ENCODE measurements at regions not wholly inside any gene's neighbourhood (a gene's known extent, or its start where the extent isn't known, plus 50 kb on each side); places are given as distances from the start of the nearest gene placed in this dataset.
A peak's percentile ranks its signal among the peaks of the same experiment; 100 is the strongest.
"Not testable (repeated sequence)": the region's sequence is repeated elsewhere in the genome, so short reads cannot be mapped to it uniquely, and the experiment has no call there.

GRCh38 chr19:28578786-28579505, 634.0 kb downstream of the UQCRFS1 start:
- Histone ChIP-seq H3K36me3 (ENCODE audit: insufficient read depth, low read length) (no peaks in the 10 kb centered on the region), H3K9me3 (ENCODE audit: low read length) (no peaks in the 10 kb centered on the region), H3K27ac (ENCODE audit: low read depth, low read length) (no peak overlapping the region), H3K4me3 (ENCODE audit: low read length) (no peak overlapping the region), H3K27me3 (ENCODE audit: insufficient read depth, low read length, poor library complexity, severe bottlenecking) (no peaks in the 10 kb centered on the region), H3K4me1 (ENCODE audit: insufficient read depth, low read length) (no peaks in the 10 kb centered on the region)
- POLR2A ChIA-PET = no interaction called here
- no peak overlapping the region for H3K4me3 Mint-ChIP-seq
- peak overlapping the region in 1 of 8 donors; percentile 72 for H3K27ac Mint-ChIP-seq
- no peak for DNase-seq
- H3K36me3 Mint-ChIP-seq = no peaks in the 10 kb centered on the region
- no peaks in the 10 kb centered on the region for H3K27me3 Mint-ChIP-seq
- CTCF ChIA-PET = no interaction called here
- H3K9me3 Mint-ChIP-seq = peaks cover 0 to 8% (median 5%) of the 10 kb centered on the region in 5 donors
- H3K4me1 Mint-ChIP-seq = no peaks in the 10 kb centered on the region

GRCh38 chr19:28578208-28578607, 634.7 kb downstream of the UQCRFS1 start:
- Histone ChIP-seq H3K27ac (ENCODE audit: low read depth, low read length) (no peak overlapping the region), H3K36me3 (ENCODE audit: insufficient read depth, low read length) (no peaks in the 10 kb centered on the region), H3K27me3 (ENCODE audit: insufficient read depth, low read length, poor library complexity, severe bottlenecking) (no peaks in the 10 kb centered on the region), H3K4me1 (ENCODE audit: insufficient read depth, low read length) (no peaks in the 10 kb centered on the region), H3K4me3 (ENCODE audit: low read length) (no peak overlapping the region), H3K9me3 (ENCODE audit: low read length) (no peaks in the 10 kb centered on the region)
- Mint-ChIP-seq H3K9me3 (peaks cover 0 to 8% (median 5%) of the 10 kb centered on the region in 5 donors), H3K27ac (peak overlapping the region in 1 of 8 donors; percentile 72), H3K27me3 (no peaks in the 10 kb centered on the region), H3K4me3 (no peak overlapping the region), H3K36me3 (no peaks in the 10 kb centered on the region), H3K4me1 (no peaks in the 10 kb centered on the region)
- ChIA-PET CTCF (no interaction called here), POLR2A (no interaction called here)
- DNase-seq = no peak

- Mint-ChIP-seq H3K27me3 (no peaks in the 10 kb centered on the region), H3K36me3 (no peaks in the 10 kb centered on the region), H3K4me3 (no peak overlapping the region), H3K4me1 (no peaks in the 10 kb centered on the region), H3K9me3 (peaks cover 0 to 8% (median 5%) of the 10 kb centered on the region in 5 donors), H3K27ac (no peak overlapping the region)
- DNase-seq = no peak
- ChIA-PET CTCF (no interaction called here), POLR2A (no interaction called here)
- Histone ChIP-seq H3K27me3 (ENCODE audit: insufficient read depth, low read length, poor library complexity, severe bottlenecking) (no peaks in the 10 kb centered on the region), H3K36me3 (ENCODE audit: insufficient read depth, low read length) (no peaks in the 10 kb centered on the region), H3K9me3 (ENCODE audit: low read length) (no peaks in the 10 kb centered on the region), H3K4me1 (ENCODE audit: insufficient read depth, low read length) (no peaks in the 10 kb centered on the region), H3K4me3 (ENCODE audit: low read length) (no peak overlapping the region), H3K27ac (ENCODE audit: low read depth, low read length) (no peak overlapping the region)
Observed at GRCh38 chr19:28577666-28578065, 635.3 kb downstream of the UQCRFS1 start.

GRCh38 chr19:28577233-28577632, 635.7 kb downstream of the UQCRFS1 start:
- H3K4me1 ChIP-seq (ENCODE audit: insufficient read depth, low read length) = no peaks in the 10 kb centered on the region
- no peaks in the 10 kb centered on the region for H3K9me3 ChIP-seq (ENCODE audit: low read length)
- CTCF ChIA-PET = no interaction called here
- H3K27ac ChIP-seq (ENCODE audit: low read depth, low read length) = no peak overlapping the region
- Mint-ChIP-seq H3K36me3 (no peaks in the 10 kb centered on the region), H3K27ac (peak overlapping the region in 1 of 8 donors; percentile 11), H3K9me3 (peaks cover 0 to 8% (median 5%) of the 10 kb centered on the region in 5 donors), H3K27me3 (no peaks in the 10 kb centered on the region), H3K4me1 (no peaks in the 10 kb centered on the region), H3K4me3 (no peak overlapping the region)
- no peaks in the 10 kb centered on the region for H3K27me3 ChIP-seq (ENCODE audit: insufficient read depth, low read length, poor library complexity, severe bottlenecking)
- H3K4me3 ChIP-seq (ENCODE audit: low read length) = no peak overlapping the region
- no peaks in the 10 kb centered on the region for H3K36me3 ChIP-seq (ENCODE audit: insufficient read depth, low read length)
- POLR2A ChIA-PET = no interaction called here
- DNase-seq = no peak

- H3K27ac ChIP-seq (ENCODE audit: low read depth, low read length) = no peak overlapping the region
- DNase-seq = no peak
- no peaks in the 10 kb centered on the region for H3K4me1 ChIP-seq (ENCODE audit: insufficient read depth, low read length)
- ChIA-PET POLR2A (no interaction called here), CTCF (interaction anchor here (0.5 kb wide), 1 partner anchor 53 kb away, joined by 3 read pairs; no protein-coding TSS in a partner anchor)
- H3K4me3 ChIP-seq (ENCODE audit: low read length) = no peak overlapping the region
- H3K36me3 ChIP-seq (ENCODE audit: insufficient read depth, low read length) = no peaks in the 10 kb centered on the region
- Mint-ChIP-seq H3K4me1 (no peaks in the 10 kb centered on the region), H3K9me3 (peaks cover 0 to 8% (median 5%) of the 10 kb centered on the region in 5 donors), H3K36me3 (no peaks in the 10 kb centered on the region), H3K27ac (peak overlapping the region in 1 of 8 donors; percentile 76), H3K27me3 (no peaks in the 10 kb centered on the region), H3K4me3 (no peak overlapping the region)
- no peaks in the 10 kb centered on the region for H3K9me3 ChIP-seq (ENCODE audit: low read length)
- H3K27me3 ChIP-seq (ENCODE audit: insufficient read depth, low read length, poor library complexity, severe bottlenecking) = no peaks in the 10 kb centered on the region
Observed at GRCh38 chr19:28575816-28576215, 637.1 kb downstream of the UQCRFS1 start.

- H3K4me1 Mint-ChIP-seq; H3K4me3 Mint-ChIP-seq; POLR2A ChIA-PET; H3K4me3 ChIP-seq (ENCODE audit: low read length); H3K9me3 ChIP-seq (ENCODE audit: low read length); DNase-seq; H3K4me1 ChIP-seq (ENCODE audit: insufficient read depth, low read length); H3K36me3 Mint-ChIP-seq; H3K27me3 ChIP-seq (ENCODE audit: insufficient read depth, low read length, poor library complexity, severe bottlenecking); H3K36me3 ChIP-seq (ENCODE audit: insufficient read depth, low read length); H3K9me3 Mint-ChIP-seq; H3K27ac ChIP-seq (ENCODE audit: low read depth, low read length); H3K27me3 Mint-ChIP-seq: not testable (repeated sequence)
- H3K27ac Mint-ChIP-seq = peak overlapping the region in 3 of 8 donors; percentile 29 to 76 (median 37)
- CTCF ChIA-PET = interaction anchor here (0.5 kb wide), 1 partner anchor 53 kb away, joined by 3 read pairs; no protein-coding TSS in a partner anchor
Observed at GRCh38 chr19:28575312-28575711, 637.6 kb downstream of the UQCRFS1 start.

GRCh38 chr19:28574212-28574611, 638.7 kb downstream of the UQCRFS1 start:
- Histone ChIP-seq H3K9me3 (ENCODE audit: low read length) (no peaks in the 10 kb centered on the region), H3K4me3 (ENCODE audit: low read length) (no peak overlapping the region), H3K27me3 (ENCODE audit: insufficient read depth, low read length, poor library complexity, severe bottlenecking) (no peaks in the 10 kb centered on the region), H3K36me3 (ENCODE audit: insufficient read depth, low read length) (no peaks in the 10 kb centered on the region), H3K27ac (ENCODE audit: low read depth, low read length) (no peak overlapping the region), H3K4me1 (ENCODE audit: insufficient read depth, low read length) (no peaks in the 10 kb centered on the region)
- H3K9me3 Mint-ChIP-seq = peaks cover 0 to 8% (median 5%) of the 10 kb centered on the region in 5 donors
- POLR2A ChIA-PET = no interaction called here
- no peaks in the 10 kb centered on the region for H3K36me3 Mint-ChIP-seq
- H3K4me3 Mint-ChIP-seq = no peak overlapping the region
- H3K27me3 Mint-ChIP-seq = no peaks in the 10 kb centered on the region
- no peak for DNase-seq
- CTCF ChIA-PET = no interaction called here
- no peaks in the 10 kb centered on the region for H3K4me1 Mint-ChIP-seq
- H3K27ac Mint-ChIP-seq = peak overlapping the region in 1 of 8 donors; percentile 79

GRCh38 chr19:28569132-28570131, 643.5 kb downstream of the UQCRFS1 start:
- DNase-seq = no peak
- H3K27ac ChIP-seq (ENCODE audit: low read depth, low read length) = no peak overlapping the region
- H3K4me3 ChIP-seq (ENCODE audit: low read length) = no peak overlapping the region
- no peaks in the 10 kb centered on the region for H3K4me1 Mint-ChIP-seq
- ChIA-PET CTCF (no interaction called here), POLR2A (no interaction called here)
- no peaks in the 10 kb centered on the region for H3K36me3 Mint-ChIP-seq
- H3K27ac Mint-ChIP-seq = no peak overlapping the region
- H3K36me3 ChIP-seq (ENCODE audit: insufficient read depth, low read length) = no peaks in the 10 kb centered on the region
- peaks cover 0 to 5% (median 2%) of the 10 kb centered on the region in 5 donors for H3K9me3 Mint-ChIP-seq
- no peaks in the 10 kb centered on the region for H3K4me1 ChIP-seq (ENCODE audit: insufficient read depth, low read length)
- H3K27me3 ChIP-seq (ENCODE audit: insufficient read depth, low read length, poor library complexity, severe bottlenecking) = no peaks in the 10 kb centered on the region
- no peaks in the 10 kb centered on the region for H3K9me3 ChIP-seq (ENCODE audit: low read length)
- H3K4me3 Mint-ChIP-seq = no peak overlapping the region
- peaks cover 0 to 5% of the 10 kb centered on the region in 2 donors for H3K27me3 Mint-ChIP-seq

Measured in CD8-positive, alpha-beta memory T cell (primary cell).